Naive B cell (primary cell): ENCODE measurements at regions not wholly inside any gene's neighbourhood (a gene's known extent, or its start where the extent isn't known, plus 50 kb on each side); places are given as distances from the start of the nearest gene placed in this dataset.

Experiments
- ATAC-seq, 2 donors: fragments of 150-1000 bp; cut with Tn5 transposase; 2 replicates each; pipeline ENCODE4 v1.10.0; 2021; ENCODE audit warnings: low read depth in 2 of 2, mild to moderate bottlenecking in 2 of 2, moderate library complexity in 2 of 2
- DNase-seq: peaks from one replicate; pipeline ENCODE4 v3.0.0; 2022
- H3K27ac Mint-ChIP-seq, 6 donors: one replicate each; pipeline ENCODE4 v1.8.0; 2020 to 2022; ENCODE audit warnings: mild to moderate bottlenecking in 6 of 6, mixed read lengths in 6 of 6, moderate library complexity in 5 of 6, inconsistent platforms in 2 of 6
- H3K27me3 Mint-ChIP-seq, 3 donors: one replicate each; pipeline ENCODE4 v1.8.0; 2021 to 2022; ENCODE audit warnings: mixed read lengths in 3 of 3, mild to moderate bottlenecking in 1 of 3
- H3K36me3 Mint-ChIP-seq, 2 donors: one replicate each; pipeline ENCODE4 v1.8.0; 2020 to 2022; ENCODE audit warnings: mixed read lengths in 2 of 2, inconsistent platforms in 1 of 2, mild to moderate bottlenecking in 1 of 2
- H3K4me1 Mint-ChIP-seq, 3 donors: one replicate each; pipeline ENCODE4 v1.8.0; 2020 to 2022; ENCODE audit warnings: mixed read lengths in 3 of 3, inconsistent platforms in 1 of 3, mild to moderate bottlenecking in 1 of 3, moderate library complexity in 1 of 3
- H3K4me3 Mint-ChIP-seq, 8 donors: one replicate each; pipeline ENCODE4 v1.8.0; 2020 to 2022; ENCODE audit warnings: mild to moderate bottlenecking in 8 of 8, mixed read lengths in 8 of 8, moderate library complexity in 8 of 8, inconsistent platforms in 2 of 8
- H3K9me3 Mint-ChIP-seq, 7 donors: one replicate each; pipeline ENCODE4 v1.8.0; 2020 to 2022; ENCODE audit warnings: mixed read lengths in 7 of 7, mild to moderate bottlenecking in 5 of 7, inconsistent platforms in 2 of 7, moderate library complexity in 1 of 7

- Mint-ChIP-seq H3K4me1 (no peaks in the 10 kb centered on the region), H3K27ac (no peak overlapping the region), H3K27me3 (no peaks in the 10 kb centered on the region), H3K4me3 (no peak overlapping the region), H3K36me3 (no peaks in the 10 kb centered on the region), H3K9me3 (peaks cover 0 to 17% (median 5%) of the 10 kb centered on the region in 7 donors)
- ATAC-seq (no peak), DNase-seq (no peak)
Observed at GRCh38 chr13:85655040-85655439, 144.2 kb downstream of the SLITRK6 start.

- no peak for ATAC-seq
- Mint-ChIP-seq H3K36me3 (no peaks in the 10 kb centered on the region), H3K9me3 (peaks cover 0 to 17% (median 2%) of the 10 kb centered on the region in 7 donors), H3K27ac (no peak overlapping the region), H3K27me3 (no peaks in the 10 kb centered on the region), H3K4me3 (no peak overlapping the region), H3K4me1 (no peaks in the 10 kb centered on the region)
- no peak for DNase-seq
Observed at GRCh38 chr13:85654227-85654626, 145.0 kb downstream of the SLITRK6 start.

- H3K4me1 Mint-ChIP-seq, result no peaks in the 10 kb centered on the region
- H3K4me3 Mint-ChIP-seq, result no peak overlapping the region
- H3K27ac Mint-ChIP-seq, result no peak overlapping the region
- no peaks in the 10 kb centered on the region for H3K27me3 Mint-ChIP-seq
- DNase-seq (no peak), ATAC-seq (no peak)
- H3K36me3 Mint-ChIP-seq, result no peaks in the 10 kb centered on the region
- peaks cover 0 to 17% (median 2%) of the 10 kb centered on the region in 7 donors for H3K9me3 Mint-ChIP-seq
Observed at GRCh38 chr13:85653681-85654080, 145.5 kb downstream of the SLITRK6 start.

- Mint-ChIP-seq H3K27me3 (no peaks in the 10 kb centered on the region), H3K4me3 (no peak overlapping the region), H3K9me3 (peaks cover 0 to 17% (median 2%) of the 10 kb centered on the region in 7 donors), H3K4me1 (no peaks in the 10 kb centered on the region), H3K27ac (no peak overlapping the region), H3K36me3 (no peaks in the 10 kb centered on the region)
- no peak for DNase-seq
- ATAC-seq, result no peak
Observed at GRCh38 chr13:85652491-85652890, 146.7 kb downstream of the SLITRK6 start.

- H3K36me3 Mint-ChIP-seq, result no peaks in the 10 kb centered on the region
- no peak for ATAC-seq
Observed at GRCh38 chr13:85651440-85651839, 147.8 kb downstream of the SLITRK6 start.

GRCh38 chr13:85650613-85651012 lies 148.6 kb downstream of the SLITRK6 start:
- Mint-ChIP-seq H3K36me3 (no peaks in the 10 kb centered on the region), H3K9me3 (peaks cover 0 to 17% (median 2%) of the 10 kb centered on the region in 7 donors), H3K27me3 (no peaks in the 10 kb centered on the region), H3K4me3 (no peak overlapping the region), H3K27ac (no peak overlapping the region), H3K4me1 (no peaks in the 10 kb centered on the region)
- ATAC-seq (no peak), DNase-seq (no peak)

More at GRCh38 chr13:85651440-85651839, 147.8 kb downstream of the SLITRK6 start:
- Mint-ChIP-seq H3K4me1 (no peaks in the 10 kb centered on the region), H3K27ac (no peak overlapping the region), H3K4me3 (no peak overlapping the region), H3K9me3 (peaks cover 0 to 17% (median 2%) of the 10 kb centered on the region in 7 donors), H3K27me3 (no peaks in the 10 kb centered on the region)
- DNase-seq, result no peak

- no peaks in the 10 kb centered on the region for H3K4me1 Mint-ChIP-seq
- H3K27ac Mint-ChIP-seq, result no peak overlapping the region
- peaks cover 0 to 7% (median 4%) of the 10 kb centered on the region in 7 donors for H3K9me3 Mint-ChIP-seq
- DNase-seq (no peak), ATAC-seq (no peak)
- no peaks in the 10 kb centered on the region for H3K36me3 Mint-ChIP-seq
- H3K27me3 Mint-ChIP-seq, result no peaks in the 10 kb centered on the region
- no peak overlapping the region for H3K4me3 Mint-ChIP-seq
Observed at GRCh38 chr13:85640727-85641126, 158.5 kb downstream of the SLITRK6 start.

GRCh38 chr13:85638815-85639393 lies 160.3 kb downstream of the SLITRK6 start:
- Mint-ChIP-seq H3K9me3 (peaks cover 0 to 7% (median 4%) of the 10 kb centered on the region in 7 donors), H3K27me3 (no peaks in the 10 kb centered on the region), H3K36me3 (no peaks in the 10 kb centered on the region), H3K4me1 (no peaks in the 10 kb centered on the region), H3K27ac (no peak overlapping the region), H3K4me3 (no peak overlapping the region)
- ATAC-seq (no peak), DNase-seq (no peak)

- ATAC-seq (no peak), DNase-seq (no peak)
- Mint-ChIP-seq H3K36me3 (no peaks in the 10 kb centered on the region), H3K4me3 (no peak overlapping the region), H3K27me3 (no peaks in the 10 kb centered on the region), H3K9me3 (peaks cover 0 to 7% (median 4%) of the 10 kb centered on the region in 7 donors), H3K27ac (no peak overlapping the region), H3K4me1 (no peaks in the 10 kb centered on the region)
Observed at GRCh38 chr13:85638265-85638664, 161.0 kb downstream of the SLITRK6 start.

- no peaks in the 10 kb centered on the region for H3K36me3 Mint-ChIP-seq
- DNase-seq, result no peak
- no peak overlapping the region for H3K27ac Mint-ChIP-seq
Observed at GRCh38 chr13:85632526-85633195, 166.6 kb downstream of the SLITRK6 start.

GRCh38 chr13:85631801-85632200 lies 167.4 kb downstream of the SLITRK6 start:
- H3K9me3 Mint-ChIP-seq, result peaks cover 0 to 5% (median 0%) of the 10 kb centered on the region in 7 donors
- DNase-seq (no peak), ATAC-seq (no peak)
- no peak overlapping the region for H3K27ac Mint-ChIP-seq
- H3K27me3 Mint-ChIP-seq, result no peaks in the 10 kb centered on the region
- no peaks in the 10 kb centered on the region for H3K4me1 Mint-ChIP-seq
- H3K36me3 Mint-ChIP-seq, result no peaks in the 10 kb centered on the region
- H3K4me3 Mint-ChIP-seq, result no peak overlapping the region

More at GRCh38 chr13:85632526-85633195, 166.6 kb downstream of the SLITRK6 start:
- peak overlapping the region in 1 of 8 donors; percentile 22 for H3K4me3 Mint-ChIP-seq
- H3K27me3 Mint-ChIP-seq, result no peaks in the 10 kb centered on the region
- H3K9me3 Mint-ChIP-seq, result peaks cover 0 to 5% (median 0%) of the 10 kb centered on the region in 7 donors
- H3K4me1 Mint-ChIP-seq, result no peaks in the 10 kb centered on the region
- no peak for ATAC-seq

- Mint-ChIP-seq H3K4me1 (no peaks in the 10 kb centered on the region), H3K36me3 (no peaks in the 10 kb centered on the region), H3K4me3 (no peak overlapping the region), H3K9me3 (peaks cover 0 to 2% (median 0%) of the 10 kb centered on the region in 7 donors), H3K27ac (no peak overlapping the region), H3K27me3 (no peaks in the 10 kb centered on the region)
- DNase-seq, result no peak
- no peak for ATAC-seq
Observed at GRCh38 chr13:85626603-85627002, 172.6 kb downstream of the SLITRK6 start.

- peaks cover 0 to 5% (median 3%) of the 10 kb centered on the region in 7 donors for H3K9me3 Mint-ChIP-seq
- no peaks in the 10 kb centered on the region for H3K27me3 Mint-ChIP-seq
- H3K27ac Mint-ChIP-seq, result no peak overlapping the region
- H3K4me3 Mint-ChIP-seq, result no peak overlapping the region
- DNase-seq (no peak), ATAC-seq (no peak)
- no peaks in the 10 kb centered on the region for H3K4me1 Mint-ChIP-seq
- H3K36me3 Mint-ChIP-seq, result no peaks in the 10 kb centered on the region
Observed at GRCh38 chr13:85619321-85619720, 179.9 kb downstream of the SLITRK6 start.

- H3K4me1 Mint-ChIP-seq, result no peaks in the 10 kb centered on the region
- H3K9me3 Mint-ChIP-seq, result peaks cover 0 to 5% (median 3%) of the 10 kb centered on the region in 7 donors
- ATAC-seq, result no peak
- no peak overlapping the region for H3K4me3 Mint-ChIP-seq
- peak overlapping the region in 1 of 6 donors; percentile 23 for H3K27ac Mint-ChIP-seq
- no peaks in the 10 kb centered on the region for H3K36me3 Mint-ChIP-seq
- no peaks in the 10 kb centered on the region for H3K27me3 Mint-ChIP-seq
- no peak for DNase-seq
Observed at GRCh38 chr13:85618521-85618920, 180.7 kb downstream of the SLITRK6 start.
